GM18861 (cell line): ENCODE measurements at regions not wholly inside any gene's neighbourhood (a gene's known extent, or its start where the extent isn't known, plus 50 kb on each side); places are given as distances from the start of the nearest gene placed in this dataset.
"Not testable (repeated sequence)": the region's sequence is repeated elsewhere in the genome, so short reads cannot be mapped to it uniquely, and the experiment has no call there.

ENCODE experiments used
- ATAC-seq: cut with Tn5 transposase; IDR thresholded peaks from one replicate; pipeline ENCODE4 v1.9.1; 2021; ENCODE audit not compliant: unreplicated experiment

DNA sequence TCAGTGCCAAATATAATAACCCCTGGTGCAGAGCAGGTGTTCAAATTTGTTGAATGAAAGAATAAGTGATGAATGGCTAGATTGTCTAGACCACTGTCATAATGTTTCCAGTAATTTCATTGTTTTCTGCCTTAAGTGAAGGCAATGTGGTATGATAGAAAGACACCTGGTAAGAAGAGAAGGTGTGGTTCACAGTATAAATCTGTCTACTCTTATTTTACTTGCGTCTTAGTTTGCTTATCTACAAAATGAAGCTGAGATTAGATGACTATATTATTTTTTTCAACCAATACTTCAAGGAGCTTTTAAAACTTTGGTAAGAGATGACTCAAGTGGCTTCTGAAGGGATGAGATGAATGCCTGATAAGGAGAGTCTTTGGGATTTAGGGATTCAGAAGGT lies 788.4 kb downstream of the EPHA4 start:
- no peak for ATAC-seq

DNA sequence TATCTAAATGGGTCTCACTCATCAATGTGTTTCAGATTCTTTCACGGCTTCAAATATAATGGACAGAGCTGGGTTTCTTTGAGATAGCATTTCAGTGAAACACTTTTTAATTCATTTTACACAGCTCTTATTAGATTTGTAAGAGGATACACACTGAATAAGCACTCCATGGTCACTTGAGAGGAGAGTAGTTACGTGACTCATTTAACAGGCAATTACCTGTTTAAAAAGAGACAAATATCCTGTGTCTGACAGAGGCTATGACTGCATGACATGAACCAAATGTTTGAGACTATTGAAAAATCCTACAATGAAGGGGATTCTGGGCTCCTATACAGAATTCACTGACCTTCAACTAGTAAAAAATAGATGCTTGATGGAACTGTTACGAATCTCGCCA lies 786.9 kb downstream of the EPHA4 start:
- no peak for ATAC-seq

DNA sequence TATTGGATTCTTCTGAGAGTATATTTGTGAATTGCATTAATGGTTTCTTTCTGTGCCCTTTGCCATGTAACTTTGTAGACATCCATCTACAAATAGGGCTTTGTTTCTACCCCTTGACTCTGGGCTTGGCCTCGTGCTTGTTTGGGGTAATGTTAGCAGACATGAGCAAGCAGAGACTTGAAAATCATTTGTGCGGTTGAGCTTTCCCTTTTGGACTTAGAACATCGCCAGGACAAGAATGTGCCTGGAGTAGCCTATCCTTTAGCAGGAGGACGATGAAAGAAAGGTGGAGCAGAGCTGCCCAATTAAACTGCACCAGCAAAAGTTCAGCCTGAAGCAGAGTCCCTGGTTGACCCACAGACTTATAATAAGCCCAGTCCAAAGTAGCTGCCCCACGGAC lies 785.9 kb downstream of the EPHA4 start:
- ATAC-seq, result no peak

DNA sequence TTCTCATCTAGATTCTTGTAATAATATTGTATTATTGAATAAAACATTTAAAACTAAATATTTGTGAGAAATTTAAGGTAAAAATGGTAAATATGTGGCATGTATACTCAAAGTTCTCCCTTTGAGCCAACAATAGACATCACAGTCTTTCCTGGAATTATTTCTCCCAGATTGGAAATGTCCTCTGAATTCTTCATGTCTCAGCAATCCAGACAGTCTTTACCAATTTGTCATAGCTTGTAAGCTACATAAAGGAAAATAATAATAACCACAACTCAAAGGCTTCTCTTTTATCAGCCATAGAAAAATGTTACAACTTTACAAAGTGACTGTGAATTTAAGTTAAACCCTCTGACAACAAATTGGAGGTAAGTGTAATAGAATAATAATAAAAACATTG lies 784.9 kb downstream of the EPHA4 start:
- no peak for ATAC-seq

DNA sequence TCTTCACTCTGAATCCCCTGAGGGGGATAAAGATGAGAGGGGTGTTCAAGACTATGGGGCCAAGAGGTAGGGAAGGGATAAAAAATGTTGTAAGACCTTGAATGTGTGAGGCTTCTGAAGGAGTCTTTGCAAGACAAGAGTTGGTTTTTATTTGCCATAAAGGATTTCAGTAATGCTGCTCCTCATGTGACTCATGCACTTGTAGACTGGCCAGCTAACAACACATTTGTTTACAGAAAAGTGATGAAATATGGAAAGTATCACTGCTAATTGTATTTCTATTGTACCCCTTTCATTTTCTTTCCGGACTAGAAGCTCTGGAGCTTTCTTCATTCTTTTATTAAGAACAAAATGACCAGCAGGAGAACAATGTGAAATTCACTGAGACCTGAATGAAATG lies 782.1 kb downstream of the EPHA4 start:
- ATAC-seq, result no peak

DNA sequence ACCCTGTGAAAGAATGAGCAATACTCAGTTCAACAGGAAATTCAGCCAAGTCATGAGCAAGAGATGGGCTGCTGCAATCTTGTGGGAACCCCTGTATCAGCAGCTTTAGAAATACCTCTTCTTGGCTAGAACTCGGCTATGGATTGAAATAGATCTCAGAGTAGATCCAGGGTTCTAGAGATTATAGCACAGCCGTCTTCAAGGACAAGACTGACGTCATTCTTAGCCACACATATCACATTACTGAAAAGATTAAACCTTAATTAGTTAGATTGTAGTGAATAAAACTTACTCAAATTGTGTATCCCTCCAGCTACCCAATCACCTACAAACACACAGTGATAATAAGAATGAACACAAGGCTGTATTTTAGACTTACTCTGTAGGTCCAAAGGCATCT lies 776.4 kb downstream of the EPHA4 start:
- no peak for ATAC-seq

DNA sequence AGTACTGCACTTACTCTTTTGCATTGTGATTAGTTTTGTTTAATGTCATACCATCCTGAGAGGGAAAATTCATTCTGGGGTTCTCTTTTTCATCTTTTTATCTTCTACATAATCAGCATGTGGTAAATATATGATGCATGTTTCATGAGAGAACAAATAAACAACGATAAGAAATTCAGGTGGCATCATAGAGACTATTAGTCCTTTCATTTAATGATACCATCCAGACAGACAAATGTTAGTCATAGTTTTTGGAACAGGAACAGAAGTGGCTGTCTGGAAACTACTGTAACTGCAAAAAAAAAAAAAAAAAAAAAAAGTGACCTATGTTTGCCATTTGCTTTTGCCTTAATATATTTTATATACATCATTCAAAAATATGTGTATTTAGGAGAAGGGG lies 761.0 kb downstream of the EPHA4 start:
- ATAC-seq, result no peak

DNA sequence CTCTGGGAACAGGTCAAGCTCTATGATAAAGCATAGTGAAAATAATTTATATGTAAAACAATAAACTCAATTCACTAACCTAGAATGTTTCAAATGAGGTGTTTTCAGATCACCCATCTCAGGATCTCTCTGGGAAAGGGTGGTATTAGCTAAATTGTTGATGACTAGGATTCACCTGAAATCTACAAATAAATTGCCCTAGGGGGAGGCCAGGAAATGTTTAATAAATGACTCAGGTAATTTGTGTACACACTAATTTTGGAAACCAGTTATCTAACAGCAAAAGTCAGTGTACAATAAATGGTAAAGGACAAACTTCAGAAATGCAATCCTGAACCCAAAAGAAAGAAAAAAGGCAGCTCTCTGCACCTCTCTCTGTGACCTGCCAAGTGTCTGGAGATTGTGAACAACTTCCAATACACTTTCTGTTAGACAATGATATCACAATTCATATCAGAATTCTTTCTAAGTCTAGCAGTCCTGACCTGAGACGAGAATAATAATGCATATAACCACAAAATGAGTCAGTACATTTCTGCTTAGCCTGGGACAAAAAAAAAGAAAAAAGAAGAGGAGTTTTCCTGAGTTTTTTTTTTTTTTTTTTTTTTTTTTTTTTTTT lies 760.0 kb downstream of the EPHA4 start:
- ATAC-seq, result no peak

DNA sequence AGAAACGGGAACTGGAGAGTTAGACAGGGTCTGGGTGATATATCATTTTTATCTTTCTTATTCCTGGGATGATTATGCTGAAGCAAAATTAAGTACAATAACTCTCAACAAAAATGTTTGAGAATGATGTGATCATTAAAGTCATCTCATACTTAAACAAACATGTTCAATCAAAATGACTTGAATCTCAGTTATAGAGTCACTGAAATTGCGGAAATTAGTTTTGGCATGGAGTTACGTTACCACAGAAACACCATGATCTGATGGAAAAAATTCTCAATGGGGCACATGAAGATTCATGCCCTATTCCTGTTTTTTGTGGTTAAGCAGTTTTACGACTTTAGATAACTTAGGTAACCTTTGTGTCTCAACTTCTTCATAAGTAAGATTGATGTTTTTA lies 757.7 kb downstream of the EPHA4 start:
- ATAC-seq, result no peak

DNA sequence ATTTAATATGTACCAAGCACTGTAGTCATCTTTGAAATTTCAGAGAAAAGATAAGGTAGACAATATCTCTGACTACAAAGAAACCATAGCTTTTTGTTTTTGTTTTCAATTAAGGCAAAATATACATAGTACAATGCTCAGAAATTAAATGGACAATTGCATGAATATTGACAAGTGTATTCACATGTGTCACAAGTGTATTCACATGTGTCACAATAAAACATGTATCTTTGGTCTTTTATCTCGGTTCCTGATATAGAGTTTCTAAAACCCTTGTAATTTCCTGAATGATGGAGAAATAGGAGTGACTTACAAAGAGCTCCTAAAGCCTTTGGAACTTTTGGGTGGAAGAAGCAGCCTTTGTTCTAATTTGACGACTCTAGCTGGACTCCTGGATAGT lies 756.4 kb downstream of the EPHA4 start:
- ATAC-seq, result no peak

DNA sequence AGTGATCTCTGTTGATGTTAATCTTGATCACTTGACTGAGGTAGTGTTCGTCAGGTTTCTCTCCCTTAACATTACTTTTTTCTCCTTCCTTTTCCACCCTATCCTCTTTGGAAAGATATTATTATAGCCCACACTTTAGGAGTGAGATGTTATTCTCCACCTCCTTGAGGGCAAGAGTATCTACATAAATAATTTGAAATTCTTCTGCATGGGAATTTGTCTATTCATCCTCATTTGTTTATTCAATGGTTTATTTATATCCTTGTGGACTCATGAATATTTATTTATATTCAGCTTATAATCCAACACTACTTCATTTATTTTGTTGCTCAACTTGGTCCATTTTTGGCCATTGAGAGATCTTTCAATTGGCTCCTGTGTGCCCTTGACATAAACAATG lies 750.4 kb downstream of the EPHA4 start:
- no peak for ATAC-seq

DNA sequence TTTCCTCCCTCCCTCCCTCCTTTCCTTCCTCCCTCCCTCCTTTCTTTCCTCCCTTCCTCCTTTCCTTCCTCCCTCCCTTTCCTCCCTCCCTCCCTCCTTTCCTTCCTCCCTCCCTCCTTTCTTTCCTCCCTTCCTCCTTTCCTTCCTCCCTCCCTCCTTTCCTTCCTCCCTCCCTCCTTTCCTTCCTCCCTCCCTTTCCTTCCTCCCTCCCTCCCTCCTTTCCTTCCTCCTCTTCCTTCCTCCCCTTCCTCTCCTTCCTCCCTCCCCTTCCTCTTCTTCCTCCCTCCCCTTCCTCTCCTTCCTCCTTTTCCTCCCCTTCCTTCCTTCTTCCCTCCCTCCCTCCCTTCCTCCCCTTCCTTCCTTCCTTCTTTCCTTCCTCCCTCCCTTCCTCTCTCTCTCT lies 748.5 kb downstream of the EPHA4 start:
- ATAC-seq, result not testable (repeated sequence)

DNA sequence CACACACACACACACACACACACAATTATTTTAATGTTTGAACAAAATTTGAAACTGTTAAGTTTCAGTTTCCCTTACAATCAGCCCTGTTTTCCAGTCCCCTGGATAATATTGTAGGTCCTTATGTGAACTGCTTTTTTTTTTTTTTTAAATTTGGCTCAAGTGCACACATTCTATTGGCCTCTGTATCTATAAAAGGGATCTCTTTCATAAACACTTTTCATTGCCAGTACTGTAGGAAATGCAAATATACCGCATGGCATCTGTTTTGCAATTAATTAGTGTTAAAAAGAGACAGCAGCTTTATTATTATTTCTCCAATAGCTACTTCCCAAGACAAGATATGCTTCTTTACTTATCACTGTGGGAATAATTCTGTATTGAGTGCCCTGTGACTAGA lies 738.7 kb downstream of the EPHA4 start:
- no peak for ATAC-seq

DNA sequence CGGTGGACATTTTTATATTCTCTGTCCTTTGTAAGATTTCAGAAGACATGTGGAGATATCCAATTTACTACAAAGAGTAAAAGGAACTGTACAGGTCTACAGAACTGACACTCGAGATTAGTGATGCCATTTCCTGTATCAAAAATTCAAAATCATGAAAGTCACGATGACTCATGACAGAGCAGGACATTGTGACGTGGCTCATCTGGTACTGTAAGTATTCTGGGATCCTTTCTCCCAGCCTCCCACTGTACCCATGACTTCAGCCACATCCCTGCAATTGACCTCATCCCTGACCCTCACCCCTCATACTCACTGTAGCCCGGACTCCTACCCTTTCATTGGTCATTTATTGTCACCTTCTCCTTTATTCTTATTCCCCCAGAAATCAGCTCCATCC lies 736.5 kb downstream of the EPHA4 start:
- no peak for ATAC-seq

DNA sequence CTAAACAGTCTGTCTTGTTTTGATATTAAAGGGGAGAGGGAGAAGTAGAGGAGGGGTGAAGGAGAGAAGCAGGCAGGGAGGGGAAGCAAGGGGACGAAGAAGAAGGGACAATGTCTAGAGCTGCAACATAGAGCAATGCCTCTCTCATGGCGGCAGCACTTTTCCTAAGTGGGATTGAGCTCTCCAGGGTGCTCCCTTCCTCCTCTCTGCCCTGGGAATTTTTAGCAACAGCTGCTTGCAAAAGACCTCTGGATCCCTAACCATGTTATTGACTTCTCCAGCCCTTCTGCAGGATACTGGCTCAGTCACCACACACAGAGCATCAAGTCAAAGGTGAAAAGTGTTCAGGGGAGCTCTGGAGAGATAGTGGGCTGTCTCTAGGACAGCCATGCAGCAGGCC lies 734.9 kb downstream of the EPHA4 start:
- ATAC-seq, result no peak

DNA sequence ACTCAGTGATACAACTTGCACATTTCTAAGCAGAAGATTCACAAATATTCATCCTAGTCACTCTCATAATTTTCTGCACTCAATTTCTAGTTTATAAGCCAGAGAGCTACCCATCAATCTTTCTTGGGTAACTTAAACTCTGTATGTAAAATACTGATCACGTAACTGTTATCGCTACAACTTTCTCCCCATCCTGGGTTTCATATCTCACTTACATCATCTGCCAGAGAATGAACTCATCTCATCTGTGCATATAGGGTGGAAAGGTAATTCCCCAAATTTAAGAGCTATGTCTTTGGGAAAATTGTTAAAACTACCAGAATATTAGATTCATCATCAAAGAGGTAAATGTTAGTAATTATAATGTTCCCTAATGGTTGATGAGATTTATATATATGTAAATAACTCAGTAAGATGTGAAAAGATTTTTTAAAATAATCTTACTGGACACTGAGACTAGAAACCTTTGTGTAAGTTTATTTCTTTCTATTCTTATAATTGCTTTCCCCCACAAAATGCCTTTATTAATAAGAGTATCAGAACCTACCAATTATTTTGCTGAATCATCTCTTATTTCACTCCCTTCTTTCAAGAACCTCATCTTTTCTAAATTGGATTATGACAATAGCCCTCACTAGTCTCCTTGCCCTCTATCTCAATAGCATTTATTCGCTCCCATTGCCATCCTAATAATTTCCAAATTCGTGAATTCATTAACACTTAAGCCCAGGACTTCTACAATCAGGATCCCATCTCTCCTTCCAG lies 729.0 kb downstream of the EPHA4 start:
- no peak for ATAC-seq

DNA sequence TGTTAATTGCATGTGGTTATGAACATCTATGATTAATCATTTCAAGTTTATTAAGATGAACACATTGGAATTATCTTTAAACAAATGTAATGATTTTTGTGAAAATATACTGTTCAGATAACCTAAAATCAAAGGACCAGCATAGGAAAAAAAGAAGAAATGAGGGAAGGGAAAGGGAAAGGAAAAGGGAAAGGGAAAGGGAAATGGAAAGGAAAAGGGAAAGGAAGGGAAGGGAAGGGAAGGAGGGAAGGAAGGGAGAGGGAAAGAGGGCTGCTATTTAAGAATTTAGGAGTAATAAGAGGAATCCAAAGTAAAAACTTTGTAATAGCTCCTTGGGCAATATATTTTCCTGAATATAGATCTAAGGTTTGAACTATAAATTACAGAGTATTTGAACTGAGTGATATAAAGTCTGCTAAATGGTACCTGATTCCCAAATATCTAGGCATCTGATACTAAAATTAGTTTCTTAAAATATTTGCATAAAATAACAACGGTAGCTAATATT lies 726.3 kb downstream of the EPHA4 start:
- ATAC-seq, result no peak

DNA sequence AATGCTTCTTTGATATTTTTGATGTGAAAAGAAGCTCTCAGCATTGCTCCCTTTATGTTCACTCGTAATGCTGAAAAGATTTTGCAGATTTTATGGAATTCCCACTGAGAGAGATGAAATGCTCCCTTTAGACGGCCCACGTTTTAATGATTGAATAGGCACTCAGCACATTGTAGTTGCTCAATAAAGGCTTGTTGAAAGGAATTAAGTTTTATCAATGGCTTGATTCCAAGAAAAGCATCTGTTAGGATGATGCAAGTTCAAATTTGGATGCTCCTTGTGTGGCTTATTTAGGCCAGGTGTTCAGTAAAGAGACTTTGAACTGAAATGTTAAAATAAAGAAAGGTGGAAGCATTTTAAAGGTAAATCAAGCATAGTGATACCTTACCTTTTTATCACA lies 725.1 kb downstream of the EPHA4 start:
- ATAC-seq, result no peak

DNA sequence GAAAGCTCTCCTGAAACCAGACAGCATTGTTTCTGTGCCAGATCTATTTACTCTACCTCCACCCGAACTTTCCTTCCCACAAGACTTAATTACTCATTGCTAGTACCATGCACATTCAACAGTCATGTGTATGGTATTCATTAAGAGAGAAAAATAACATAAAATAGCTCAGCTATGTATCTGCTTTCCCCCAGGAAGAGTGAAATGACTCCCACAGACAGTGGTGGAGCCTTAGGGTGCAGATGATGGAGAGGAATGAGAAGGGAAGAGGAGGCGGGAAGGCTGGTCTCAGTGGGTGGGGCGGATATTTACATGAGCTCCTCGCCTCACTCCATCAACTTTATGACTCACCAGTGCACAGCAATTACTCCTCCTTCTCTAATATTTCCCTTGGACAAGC lies 724.5 kb downstream of the EPHA4 start:
- ATAC-seq, result no peak

DNA sequence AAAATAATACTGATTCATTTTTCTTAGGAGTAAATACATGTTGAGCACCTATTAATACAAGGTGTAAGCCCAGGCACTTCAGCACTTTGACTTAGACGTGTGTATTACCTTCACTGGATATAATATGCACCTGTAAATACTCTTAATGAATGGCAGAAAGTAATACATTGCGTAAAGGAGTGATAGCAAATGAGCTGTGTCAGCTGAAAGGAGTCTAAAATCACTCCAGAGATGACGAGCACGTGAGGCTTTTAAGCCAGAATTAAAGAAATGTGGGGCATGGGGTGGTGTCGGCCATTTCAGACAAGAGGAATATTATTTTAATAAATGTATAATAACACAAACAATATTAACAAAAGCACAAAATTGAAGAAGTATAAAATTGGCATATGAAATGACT lies 722.7 kb downstream of the EPHA4 start:
- ATAC-seq, result no peak

DNA sequence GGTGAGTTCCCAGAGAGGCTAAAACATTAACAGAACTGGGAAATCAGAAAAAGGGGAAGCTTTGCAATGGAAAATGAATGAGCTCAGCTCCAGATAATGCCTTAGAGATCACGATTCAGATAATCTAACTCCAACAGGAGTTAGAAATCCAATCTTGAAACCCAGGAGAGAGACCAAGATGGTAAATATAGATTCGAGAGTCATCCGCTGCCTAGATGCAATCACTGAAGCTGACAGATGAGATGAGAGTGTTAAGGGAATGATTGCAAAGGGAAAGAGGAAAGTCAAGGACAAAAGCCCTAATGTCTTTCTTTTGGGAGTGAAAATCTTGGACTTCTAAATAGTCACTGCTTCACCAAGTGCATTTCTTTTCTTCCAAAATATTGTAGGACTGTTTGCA lies 722.0 kb downstream of the EPHA4 start:
- ATAC-seq, result no peak

DNA sequence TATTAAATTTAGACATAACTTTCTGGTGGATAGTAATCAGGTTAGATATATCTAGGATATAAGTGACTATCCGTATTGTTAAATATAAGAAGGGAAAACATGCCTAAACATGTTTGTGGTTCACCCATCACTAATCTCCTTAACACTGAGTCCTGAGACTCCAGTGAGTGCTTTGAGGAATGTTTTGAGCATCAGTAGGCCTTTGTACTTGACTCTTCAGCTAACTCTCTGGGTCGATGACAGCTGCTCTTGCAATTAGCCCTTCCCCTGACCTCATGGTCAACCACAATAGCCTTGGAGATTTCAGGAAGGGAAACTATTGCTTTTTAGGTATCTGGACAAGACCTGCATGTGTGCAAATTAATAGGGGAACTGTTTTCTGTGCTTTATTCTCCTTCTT lies 716.8 kb downstream of the EPHA4 start:
- ATAC-seq, result no peak

DNA sequence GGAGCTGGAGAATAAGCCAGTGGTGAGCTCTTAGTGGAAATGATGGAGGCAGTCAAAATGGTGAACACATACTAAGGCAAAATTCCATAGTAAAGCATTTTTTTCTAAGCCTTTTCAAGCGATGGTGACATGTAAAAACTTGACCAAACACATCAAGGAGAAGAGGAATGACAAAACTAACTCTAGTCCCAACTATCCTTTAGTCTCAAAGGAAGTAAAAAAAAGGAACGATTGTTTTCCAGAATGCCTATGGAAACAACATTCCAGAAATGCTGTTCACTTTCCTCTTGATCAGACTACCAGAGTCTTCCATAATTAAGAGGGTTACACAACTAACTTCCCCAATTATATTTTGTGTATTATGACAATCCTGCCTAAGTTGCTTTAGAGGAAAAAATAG lies 715.6 kb downstream of the EPHA4 start:
- no peak for ATAC-seq
